Naive thymus-derived CD4-positive, alpha-beta T cell (primary cell): ENCODE measurements at regions not wholly inside any gene's neighbourhood (a gene's known extent, or its start where the extent isn't known, plus 50 kb on each side); places are given as distances from the start of the nearest gene placed in this dataset.
"Not testable (repeated sequence)": the region's sequence is repeated elsewhere in the genome, so short reads cannot be mapped to it uniquely, and the experiment has no call there.

ENCODE experiments used
- ATAC-seq: fragments of 150-1000 bp; cut with Tn5 transposase; 2 replicates; pipeline ENCODE4 v1.10.0; 2021; ENCODE audit warnings: mild to moderate bottlenecking, moderate library complexity
- CTCF ChIA-PET: fragments of 350-600 bp; sonication (Branson Sonifier 250); formaldehyde crosslinking; loops from one replicate; lab custom pipeline; 2021; ENCODE audit warnings: antibody characterized with exemption; lab: Charles Lee
- POLR2A ChIA-PET: fragments of 350-600 bp; sonication (Branson Sonifier 250); formaldehyde crosslinking; loops from one replicate; lab custom pipeline; 2021; ENCODE audit warnings: antibody characterized with exemption, inconsistent platforms; lab: Charles Lee
- DNase-seq, 9 donors: peaks; one replicate each; pipeline versions ENCODE4 v3.0.0 to v3.0.0-alpha.2; 2020 to 2022; ENCODE audit warnings: mixed read lengths in 1 of 9
- H3K27ac ChIP-seq: one replicate; pipeline ENCODE4 v1.7.0; 2013; ENCODE audit warnings: mild to moderate bottlenecking, low read depth, low read length, moderate library complexity
- H3K27me3 ChIP-seq, 2 donors: one replicate each; pipeline ENCODE4 v1.7.0; 2013; ENCODE audit warnings: low read length in 2 of 2, mild to moderate bottlenecking in 2 of 2, moderate library complexity in 2 of 2; ENCODE audit not compliant: control insufficient read depth in 2 of 2, insufficient read depth in 2 of 2
- H3K36me3 ChIP-seq, 3 experiments: 1 replicate in 2 of 3; 2 replicates in 1 of 3; pipeline ENCODE4 v1.7.0; 2013; ENCODE audit warnings: low read length in 3 of 3, mild to moderate bottlenecking in 3 of 3, moderate library complexity in 1 of 3; ENCODE audit not compliant: insufficient read depth in 3 of 3, control insufficient read depth in 2 of 3
- H3K4me1 ChIP-seq, 2 donors: one replicate each; pipeline ENCODE4 v1.7.0; 2013; ENCODE audit warnings: low read length in 2 of 2, mild to moderate bottlenecking in 2 of 2, moderate library complexity in 1 of 2; ENCODE audit not compliant: control insufficient read depth in 2 of 2, insufficient read depth in 2 of 2
- H3K4me3 ChIP-seq: 2 replicates; pipeline ENCODE4 v1.7.0; 2013; ENCODE audit warnings: mild to moderate bottlenecking, low read length
- H3K9me3 ChIP-seq, 3 experiments: 1 replicate in 2 of 3; 2 replicates in 1 of 3; pipeline ENCODE4 v1.7.0; 2013; ENCODE audit warnings: low read length in 3 of 3; ENCODE audit not compliant: control insufficient read depth in 2 of 3
- H3K27ac Mint-ChIP-seq, 9 donors: one replicate each; pipeline ENCODE4 v1.8.0; 2020 to 2022; ENCODE audit warnings: mixed read lengths in 9 of 9, mild to moderate bottlenecking in 8 of 9, moderate library complexity in 5 of 9, inconsistent platforms in 2 of 9
- H3K27me3 Mint-ChIP-seq, 5 donors: one replicate each; pipeline ENCODE4 v1.8.0; 2021 to 2022; ENCODE audit warnings: mixed read lengths in 5 of 5, mild to moderate bottlenecking in 1 of 5
- H3K36me3 Mint-ChIP-seq, 5 donors: one replicate each; pipeline ENCODE4 v1.8.0; 2020 to 2022; ENCODE audit warnings: mixed read lengths in 5 of 5, mild to moderate bottlenecking in 3 of 5, inconsistent platforms in 1 of 5
- H3K4me1 Mint-ChIP-seq, 7 donors: one replicate each; pipeline ENCODE4 v1.8.0; 2020 to 2022; ENCODE audit warnings: mixed read lengths in 7 of 7, mild to moderate bottlenecking in 3 of 7, inconsistent platforms in 1 of 7
- H3K4me3 Mint-ChIP-seq, 10 donors: one replicate each; pipeline ENCODE4 v1.8.0; 2020 to 2022; ENCODE audit warnings: mild to moderate bottlenecking in 10 of 10, mixed read lengths in 10 of 10, moderate library complexity in 6 of 10, inconsistent platforms in 2 of 10
- H3K9me3 Mint-ChIP-seq, 11 donors: one replicate each; pipeline ENCODE4 v1.8.0; 2020 to 2022; ENCODE audit warnings: mixed read lengths in 11 of 11, mild to moderate bottlenecking in 4 of 11, inconsistent platforms in 1 of 11, moderate library complexity in 1 of 11
- intact Hi-C, 2 donors: fragments of 100-400 bp; cut with micrococcal nuclease; formaldehyde crosslinking; loops; one replicate each; pipeline ENCODE4 v1.15.1; 2023

DNA sequence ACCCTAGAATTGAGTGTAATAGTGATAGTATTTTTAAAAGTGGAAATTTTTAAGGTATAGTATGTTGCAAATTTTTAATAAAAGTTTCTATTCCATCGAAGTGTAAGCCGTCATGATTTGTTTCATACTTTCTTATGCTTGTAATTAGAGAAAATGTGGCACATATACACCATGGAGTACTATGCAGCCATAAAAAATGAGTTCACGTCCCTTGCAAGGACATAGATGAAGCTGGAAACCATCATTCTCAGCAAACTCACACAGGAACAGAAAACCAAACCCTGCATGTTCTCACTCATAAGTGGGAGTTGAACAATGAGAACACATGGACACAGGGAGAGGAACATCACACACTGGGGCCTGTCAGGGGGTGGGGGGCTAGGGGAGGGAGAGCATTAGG, 350.9 kb downstream of the UTRN start:
- DNase-seq, H3K27me3 Mint-ChIP-seq, intact Hi-C loops, H3K27ac Mint-ChIP-seq, ATAC-seq, POLR2A ChIA-PET, H3K4me3 Mint-ChIP-seq, H3K4me1 ChIP-seq, H3K9me3 Mint-ChIP-seq, H3K27ac ChIP-seq, CTCF ChIA-PET, H3K9me3 ChIP-seq, H3K27me3 ChIP-seq, H3K4me3 ChIP-seq, H3K36me3 ChIP-seq: not testable (repeated sequence)
- peaks cover 3 to 30% (median 12%) of the 10 kb centered on the region in 5 donors for H3K36me3 Mint-ChIP-seq
- H3K4me1 Mint-ChIP-seq, result peaks cover 2 to 24% (median 21%) of the 10 kb centered on the region in 7 donors

DNA sequence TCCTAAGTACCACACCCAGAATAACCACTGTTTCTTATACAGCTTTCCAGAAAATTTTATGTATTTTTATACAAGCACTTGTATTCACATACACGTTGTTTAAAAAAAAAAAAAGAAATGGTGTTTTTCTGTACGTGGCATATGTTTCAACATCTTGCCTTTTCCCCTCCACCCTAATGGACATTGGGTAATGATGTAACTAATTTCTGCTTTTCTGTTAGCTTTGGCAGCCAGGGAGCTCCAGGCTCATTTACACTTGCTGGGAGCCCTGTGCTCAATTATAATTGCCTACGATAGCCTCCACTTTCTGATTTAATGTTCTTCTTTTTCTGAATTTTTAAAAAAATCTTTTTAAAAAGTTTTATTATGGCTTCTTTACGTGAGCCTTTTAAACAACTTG, 352.4 kb downstream of the UTRN start:
- H3K36me3 ChIP-seq, result no peaks in the 10 kb centered on the region
- H3K4me3 ChIP-seq, result no peak overlapping the region
- no peak overlapping the region for H3K27ac ChIP-seq
- ChIA-PET CTCF (no interaction called here), POLR2A (interaction anchor here (0.6 to 1.3 kb wide), 2 partner anchors 9 to 10 kb away, joined by 3 to 5 read pairs; no protein-coding TSS in a partner anchor)
- ATAC-seq, result no peak
- H3K9me3 Mint-ChIP-seq, result peaks cover 0 to 1% (median 0%) of the 10 kb centered on the region in 11 donors
- H3K9me3 ChIP-seq, result no peaks in the 10 kb centered on the region
- H3K36me3 Mint-ChIP-seq, result peaks cover 3 to 29% (median 9%) of the 10 kb centered on the region in 5 donors
- no peak for DNase-seq
- no peak overlapping the region for H3K4me3 Mint-ChIP-seq
- H3K27me3 Mint-ChIP-seq, result no peaks in the 10 kb centered on the region
- H3K4me1 ChIP-seq, result no peaks in the 10 kb centered on the region
- H3K4me1 Mint-ChIP-seq, result peaks cover 4 to 27% (median 20%) of the 10 kb centered on the region in 7 donors
- no peaks in the 10 kb centered on the region for H3K27me3 ChIP-seq
- H3K27ac Mint-ChIP-seq, result no peak overlapping the region
- intact Hi-C loops, result no loop called here

DNA sequence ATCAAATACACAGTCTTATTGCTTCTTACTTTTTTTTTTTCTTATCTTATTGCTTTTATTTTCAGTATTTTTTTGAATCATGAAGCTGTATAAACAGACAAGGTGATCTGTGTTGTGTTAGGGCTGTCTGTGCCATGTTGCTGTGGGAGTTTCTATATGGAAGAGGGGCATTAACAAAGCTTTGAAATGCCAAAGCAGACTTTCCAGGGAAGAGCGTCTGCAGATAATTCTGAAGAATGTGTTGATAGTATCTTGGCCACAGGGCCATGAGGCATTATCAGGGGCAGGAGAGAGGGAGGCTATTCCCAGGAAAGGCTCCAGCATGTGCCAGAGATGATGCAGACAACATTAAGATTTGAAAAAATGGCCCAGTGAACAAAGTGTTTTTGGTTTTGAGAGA, 354.5 kb downstream of the UTRN start:
- H3K27me3 Mint-ChIP-seq, result no peaks in the 10 kb centered on the region
- H3K4me1 ChIP-seq, result no peaks in the 10 kb centered on the region
- peaks cover 0 to 1% (median 0%) of the 10 kb centered on the region in 11 donors for H3K9me3 Mint-ChIP-seq
- H3K4me1 Mint-ChIP-seq, result peaks cover 4 to 30% (median 24%) of the 10 kb centered on the region in 7 donors
- no peak overlapping the region for H3K4me3 Mint-ChIP-seq
- no peak overlapping the region for H3K27ac Mint-ChIP-seq
- intact Hi-C loops, result no loop called here
- DNase-seq (no peak), ATAC-seq (no peak)
- H3K36me3 Mint-ChIP-seq, result peaks cover 3 to 29% (median 11%) of the 10 kb centered on the region in 5 donors
- no peaks in the 10 kb centered on the region for H3K36me3 ChIP-seq
- ChIA-PET POLR2A (no interaction called here), CTCF (no interaction called here)
- H3K9me3 ChIP-seq, result no peaks in the 10 kb centered on the region
- H3K4me3 ChIP-seq, result no peak overlapping the region
- no peak overlapping the region for H3K27ac ChIP-seq
- H3K27me3 ChIP-seq, result no peaks in the 10 kb centered on the region

GRCh38 chr6:144641286-144641685, 356.2 kb downstream of the UTRN start:
- Histone ChIP-seq H3K27ac (no peak overlapping the region), H3K4me3 (no peak overlapping the region), H3K4me1 (no peaks in the 10 kb centered on the region), H3K27me3 (no peaks in the 10 kb centered on the region), H3K9me3 (no peaks in the 10 kb centered on the region), H3K36me3 (no peaks in the 10 kb centered on the region)
- Mint-ChIP-seq H3K27me3 (no peaks in the 10 kb centered on the region), H3K4me1 (peaks cover 4 to 39% (median 27%) of the 10 kb centered on the region in 7 donors), H3K27ac (no peak overlapping the region), H3K9me3 (peaks cover 0 to 1% (median 0%) of the 10 kb centered on the region in 11 donors), H3K4me3 (no peak overlapping the region), H3K36me3 (peaks cover 3 to 33% (median 13%) of the 10 kb centered on the region in 5 donors)
- ChIA-PET POLR2A (no interaction called here), CTCF (no interaction called here)
- intact Hi-C loops, result no loop called here
- no peak for DNase-seq
- no peak for ATAC-seq

DNA sequence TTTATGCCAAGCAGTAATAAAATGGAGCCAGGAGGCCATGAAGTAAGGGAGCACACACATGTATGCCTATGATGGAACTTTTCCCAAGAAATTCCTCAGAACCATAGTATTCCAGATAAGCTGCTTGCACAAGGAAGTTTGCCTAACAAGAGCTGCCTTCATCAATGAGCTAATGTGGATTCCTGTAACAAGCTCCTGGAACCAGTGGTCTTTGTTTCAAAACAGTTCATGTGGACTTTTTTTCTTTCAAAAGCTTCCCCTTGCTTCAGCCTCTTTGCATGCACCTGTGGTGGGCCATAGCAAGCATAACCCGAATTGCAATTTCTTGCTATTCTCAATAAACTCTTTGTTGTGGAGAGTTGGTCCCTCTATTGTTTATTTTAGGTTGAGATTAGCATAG, 359.6 kb downstream of the UTRN start:
- Mint-ChIP-seq H3K4me1 (peaks cover 2 to 37% (median 18%) of the 10 kb centered on the region in 7 donors), H3K9me3 (peaks cover 0 to 5% (median 0%) of the 10 kb centered on the region in 11 donors), H3K27me3 (no peaks in the 10 kb centered on the region), H3K27ac (no peak overlapping the region), H3K36me3 (peaks cover 0 to 49% (median 42%) of the 10 kb centered on the region in 5 donors), H3K4me3 (no peak overlapping the region)
- Histone ChIP-seq H3K4me1 (no peaks in the 10 kb centered on the region), H3K27ac (no peak overlapping the region), H3K4me3 (no peak overlapping the region), H3K27me3 (no peaks in the 10 kb centered on the region), H3K36me3 (no peaks in the 10 kb centered on the region), H3K9me3 (no peaks in the 10 kb centered on the region)
- ATAC-seq (no peak), DNase-seq (no peak)
- intact Hi-C loops, result no loop called here
- ChIA-PET CTCF (no interaction called here), POLR2A (interaction anchor here (0.7 kb wide), 1 partner anchor 46 kb away, joined by 3 read pairs; no protein-coding TSS in a partner anchor)

DNA sequence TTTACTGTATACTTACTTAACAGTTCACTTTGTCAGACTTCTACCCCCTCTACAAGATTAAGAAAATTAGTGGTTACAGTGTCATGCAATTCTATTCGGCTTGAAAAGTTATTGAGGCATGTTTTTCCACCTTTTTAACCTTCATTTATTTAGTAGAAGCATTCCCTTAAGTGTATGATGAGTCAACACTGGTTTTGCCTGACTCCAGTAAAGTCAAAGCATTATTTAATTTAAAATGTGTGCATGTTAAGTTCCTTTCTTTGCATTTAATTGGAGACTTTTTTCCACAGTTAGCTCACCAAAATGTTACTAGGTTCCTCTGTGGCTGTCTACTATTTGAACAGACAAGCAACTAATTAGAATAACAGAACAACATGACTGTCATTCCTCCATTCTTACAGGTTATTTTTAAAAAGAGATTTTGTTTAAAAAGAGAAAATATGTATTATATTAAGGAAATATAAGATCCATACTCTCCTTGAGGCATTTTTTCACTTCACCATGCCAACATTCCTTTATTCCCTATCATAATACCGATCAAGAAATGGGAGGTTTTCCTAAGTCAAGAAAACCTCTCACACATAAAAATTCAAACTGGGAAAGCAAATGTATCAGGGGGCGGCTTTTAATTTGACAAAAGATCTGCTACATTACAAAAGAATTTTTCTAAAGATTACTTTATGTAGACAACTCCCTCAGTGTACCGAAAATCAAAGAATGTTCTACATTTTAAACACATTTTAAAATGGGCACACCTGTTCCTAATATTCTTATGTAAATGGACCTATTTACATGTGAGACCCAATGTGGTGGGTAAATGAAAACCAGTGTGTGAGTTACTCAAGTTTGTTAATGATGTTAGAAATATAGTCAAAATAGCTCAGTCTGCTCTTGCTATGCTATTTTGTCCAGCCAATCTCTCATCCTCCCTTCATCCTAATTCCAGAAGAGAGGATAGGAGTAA, 361.2 kb downstream of the UTRN start:
- Histone ChIP-seq H3K4me1 (no peaks in the 10 kb centered on the region), H3K27ac (no peak overlapping the region), H3K9me3 (no peaks in the 10 kb centered on the region), H3K27me3 (no peaks in the 10 kb centered on the region), H3K36me3 (no peaks in the 10 kb centered on the region), H3K4me3 (no peak overlapping the region)
- peak overlapping the region in 1 of 9 donors; percentile 14 for H3K27ac Mint-ChIP-seq
- H3K9me3 Mint-ChIP-seq, result peaks cover 0 to 5% (median 0%) of the 10 kb centered on the region in 11 donors
- H3K4me1 Mint-ChIP-seq, result peaks cover 2 to 40% (median 11%) of the 10 kb centered on the region in 7 donors
- intact Hi-C loops, result no loop called here
- ATAC-seq, result no peak
- peaks cover 0 to 49% (median 46%) of the 10 kb centered on the region in 5 donors for H3K36me3 Mint-ChIP-seq
- no peak for DNase-seq
- no peak overlapping the region for H3K4me3 Mint-ChIP-seq
- ChIA-PET CTCF (no interaction called here), POLR2A (no interaction called here)
- H3K27me3 Mint-ChIP-seq, result no peaks in the 10 kb centered on the region
